T47D (cell line): ENCODE measurements at regions not wholly inside any gene's neighbourhood (a gene's known extent, or its start where the extent isn't known, plus 50 kb on each side); places are given as distances from the start of the nearest gene placed in this dataset.
"Not testable (repeated sequence)": the region's sequence is repeated elsewhere in the genome, so short reads cannot be mapped to it uniquely, and the experiment has no call there.

Source experiments
- DNase-seq, 2 experiments: peaks; one replicate each; pipeline versions ENCODE4 v3.0.0 to v3.0.0-alpha.2; 2011 to 2012; ENCODE audit warnings: low read depth in 1 of 2, low spot score in 1 of 2
- JUND ChIP-seq: IDR thresholded peaks from 2 replicates; pipeline ENCODE4 v1.6.1; 2012; ENCODE audit warnings: low read depth
- in situ Hi-C: cut with HindIII; loops from 2 replicates; pipeline ENCODE4 v1.10.0; 2016; ENCODE audit warnings: low sequenced_read_pairs, low pct_unique_long_range_greater_than_20kb

DNA sequence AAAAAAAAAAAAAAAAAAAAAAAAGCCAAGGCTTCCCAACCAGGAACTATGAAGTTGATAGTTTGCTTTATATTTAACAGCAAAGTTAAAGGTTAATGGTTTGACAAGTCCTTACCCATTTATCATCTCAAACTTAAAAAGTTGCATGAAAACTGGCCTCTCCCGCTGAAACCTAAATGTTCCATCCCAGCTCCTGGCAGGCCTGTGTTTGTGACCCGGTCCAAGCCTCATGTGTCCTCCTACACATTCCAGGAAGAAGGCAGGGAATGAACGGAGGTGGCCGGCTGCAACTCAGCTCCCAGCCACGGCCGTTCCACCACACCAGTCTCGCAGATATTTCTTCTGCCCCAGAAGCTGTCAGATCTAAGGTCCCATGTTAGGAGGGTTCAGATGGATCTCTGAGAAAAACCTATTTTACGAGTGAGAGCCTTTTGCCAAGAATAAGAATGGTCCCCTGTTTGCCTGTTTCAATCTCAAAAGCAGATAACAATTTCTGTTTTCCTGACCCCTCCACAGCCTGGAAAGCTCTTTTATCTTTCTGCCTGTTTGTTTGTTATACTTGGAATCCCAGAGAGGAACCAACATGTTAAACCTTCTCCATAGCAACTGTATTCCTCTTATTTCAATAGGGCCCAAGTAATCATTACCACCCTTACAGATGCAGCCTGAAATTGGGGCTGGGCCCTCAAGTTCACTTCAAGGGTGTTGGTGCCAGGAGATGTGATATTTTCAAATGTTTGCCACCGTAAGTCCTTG is 56.5 kb downstream of the KCTD12 start:
- DNase-seq = no peak
- in situ Hi-C loops = no loop called here
- no peak for TF ChIP-seq JUND

DNA sequence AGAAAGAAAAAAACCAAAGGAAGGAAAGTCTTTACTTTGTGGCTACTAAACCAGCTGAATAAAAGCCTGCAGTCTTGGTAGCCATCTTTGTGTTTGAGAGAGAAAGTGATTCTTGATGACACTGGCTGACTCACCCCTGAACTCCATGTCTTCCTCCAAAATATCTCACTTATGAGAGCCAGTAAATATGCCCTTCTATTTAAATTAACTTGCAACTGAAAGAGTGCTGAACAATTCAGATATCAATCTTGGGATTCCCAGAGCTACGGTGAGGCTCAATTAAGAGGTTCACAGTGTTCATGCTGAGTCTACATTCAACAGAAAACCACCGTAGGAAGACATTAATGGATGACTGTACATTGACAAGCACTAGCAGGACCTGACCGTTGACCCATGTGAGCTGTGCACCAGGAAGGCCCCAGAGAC is 57.9 kb downstream of the KCTD12 start:
- in situ Hi-C loops = no loop called here
- no peak for TF ChIP-seq JUND
- DNase-seq = no peak

DNA sequence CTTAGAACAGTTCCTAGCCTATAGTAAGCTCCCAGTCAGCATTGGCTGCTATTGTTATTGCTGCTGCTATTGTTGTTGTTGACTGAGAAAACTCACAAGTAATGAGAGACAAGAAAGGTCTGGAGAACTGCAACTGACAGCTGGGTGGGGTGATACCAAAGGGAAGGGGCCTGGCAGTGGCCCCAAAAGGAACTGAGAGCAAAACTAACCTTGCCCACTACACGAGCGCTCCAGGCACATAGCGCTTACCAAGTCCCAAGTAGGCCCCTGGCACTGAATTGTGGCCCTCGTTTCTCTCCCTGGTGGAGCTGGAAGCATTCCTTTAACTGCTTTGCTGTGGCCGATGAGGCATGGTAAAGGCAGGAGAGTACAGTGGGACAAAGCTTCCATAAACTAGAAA is 59.7 kb downstream of the KCTD12 start:
- in situ Hi-C loops = no loop called here
- DNase-seq = no peak
- TF ChIP-seq JUND = no peak

DNA sequence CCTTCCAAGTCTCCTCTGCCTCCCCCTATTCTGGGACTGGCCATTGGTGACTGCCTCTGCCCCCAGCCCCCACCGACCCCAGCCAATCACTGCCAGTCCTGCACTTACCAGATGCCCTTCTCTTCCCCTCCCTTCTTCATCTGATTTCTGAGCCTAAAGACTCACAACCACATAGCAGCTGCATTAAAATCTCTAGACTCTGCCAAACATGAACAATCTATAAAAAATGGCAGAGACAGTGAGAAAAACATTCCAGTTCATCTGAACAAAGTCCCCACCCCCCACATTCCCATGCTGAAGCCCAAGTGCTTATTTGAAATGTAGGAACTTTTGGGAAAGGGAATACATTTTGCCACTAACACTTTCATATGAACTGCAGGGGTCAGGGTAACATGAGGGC is 60.8 kb downstream of the KCTD12 start:
- TF ChIP-seq JUND = no peak
- in situ Hi-C loops = no loop called here
- no peak for DNase-seq

DNA sequence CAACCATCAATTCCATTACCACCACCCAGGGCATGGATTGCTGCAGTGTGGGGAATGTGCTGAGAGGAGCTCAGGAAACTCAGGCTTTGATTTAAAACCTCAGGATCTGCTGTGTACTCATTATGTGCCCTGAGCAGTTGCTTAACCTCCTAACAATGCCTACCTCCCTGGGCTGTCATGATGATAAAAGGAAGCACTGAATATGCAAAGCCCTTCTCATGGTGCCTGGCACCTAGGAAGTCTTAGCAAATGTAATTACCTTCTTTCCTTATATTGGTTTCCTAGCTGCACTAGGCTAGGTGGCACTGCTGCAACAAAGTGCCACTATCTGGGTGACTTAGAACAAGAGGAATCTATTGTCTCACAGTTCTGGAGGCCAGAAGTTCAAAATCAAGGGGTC is 62.2 kb downstream of the KCTD12 start:
- no peak for TF ChIP-seq JUND
- no peak for DNase-seq
- in situ Hi-C loops = no loop called here

DNA sequence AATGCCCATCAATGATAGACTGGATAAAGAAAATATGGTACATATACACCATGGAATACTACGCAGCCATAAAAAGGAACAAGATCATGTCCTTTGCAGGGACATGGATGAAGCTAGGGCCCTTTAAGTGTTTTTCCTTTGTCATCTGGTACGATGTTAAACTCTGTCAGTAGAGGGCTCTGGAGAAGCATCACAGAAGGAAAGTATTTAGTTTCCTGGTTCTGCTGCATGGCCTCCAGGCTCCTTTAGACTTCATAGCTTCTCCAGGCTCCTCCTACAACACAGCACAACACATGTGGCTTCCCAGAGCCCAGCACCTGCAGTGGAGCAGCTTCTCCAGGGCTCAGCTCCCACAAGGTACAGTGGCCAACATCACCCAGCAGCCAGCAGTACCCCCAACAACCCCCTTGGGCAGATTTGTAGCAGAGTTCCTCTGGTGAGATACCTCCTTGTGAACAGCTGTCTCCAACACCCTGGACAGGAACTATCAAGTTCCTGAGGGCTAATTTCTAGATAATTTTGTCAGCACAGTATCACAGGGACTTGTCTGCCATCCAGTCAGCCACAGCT is 63.4 kb downstream of the KCTD12 start:
- peak; percentile 11 to 58 for DNase-seq
- no peak for TF ChIP-seq JUND
- in situ Hi-C loops = no loop called here

DNA sequence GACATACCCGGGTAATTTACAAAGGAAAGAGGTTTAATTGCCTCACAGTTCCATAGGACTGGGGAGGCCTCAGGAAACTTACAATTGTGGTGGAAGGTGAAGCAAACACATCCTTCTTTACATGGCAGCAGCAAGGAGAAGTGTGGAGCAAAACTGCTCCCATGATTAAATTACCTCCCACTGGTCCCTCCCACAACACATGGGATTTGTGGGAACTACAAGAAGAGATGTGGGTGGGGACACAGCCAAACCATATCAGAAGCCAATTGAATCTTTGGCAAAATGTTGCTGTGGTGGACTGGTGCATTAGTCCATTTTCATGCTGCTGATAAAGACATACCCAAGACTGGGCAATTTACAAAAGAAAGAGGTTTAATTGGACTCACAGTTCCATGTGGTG is 65.0 kb downstream of the KCTD12 start:
- in situ Hi-C loops, DNase-seq: not testable (repeated sequence)

DNA sequence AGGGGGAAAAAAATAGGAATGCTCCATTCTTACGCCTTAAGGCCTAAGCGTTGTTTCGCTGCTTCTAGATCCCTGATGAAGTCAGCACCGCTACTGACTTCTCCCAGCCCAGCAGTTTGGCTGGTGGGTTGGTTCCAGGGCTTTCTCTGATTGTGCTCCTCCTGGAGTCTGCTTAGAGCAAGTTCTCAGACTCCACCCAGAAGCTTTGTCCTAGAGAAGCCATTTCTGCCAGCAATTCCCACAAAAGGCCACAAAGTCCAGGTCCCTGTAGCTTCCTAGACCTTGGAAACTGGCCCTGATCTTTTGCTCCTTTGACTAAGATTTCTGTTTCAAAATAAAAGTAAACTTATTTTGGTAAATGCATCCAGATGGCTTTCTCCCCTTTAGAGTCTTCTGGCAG is 65.4 kb downstream of the KCTD12 start:
- in situ Hi-C loops = no loop called here
- DNase-seq = no peak
- TF ChIP-seq JUND = no peak

DNA sequence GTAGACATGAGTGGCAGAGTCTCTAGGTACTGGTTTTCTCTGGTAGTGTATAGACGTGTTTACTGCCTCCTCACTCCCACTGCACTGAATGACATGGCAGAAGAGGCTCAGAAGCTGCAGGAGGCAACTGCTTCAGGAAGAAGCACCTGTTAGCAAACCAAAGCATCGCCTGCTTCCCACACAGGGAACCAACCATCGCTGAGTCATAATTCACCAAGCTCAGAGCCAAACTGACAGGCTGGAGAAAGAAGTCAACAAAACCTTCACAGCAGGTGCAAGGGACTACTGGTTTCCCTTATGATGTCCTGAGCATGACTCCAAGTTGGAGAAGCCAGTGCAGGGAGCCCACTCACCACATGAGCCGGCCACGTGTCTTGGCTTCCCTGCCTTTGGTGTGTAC is 69.8 kb downstream of the KCTD12 start:
- no peak for DNase-seq
- in situ Hi-C loops = no loop called here
- TF ChIP-seq JUND = no peak

DNA sequence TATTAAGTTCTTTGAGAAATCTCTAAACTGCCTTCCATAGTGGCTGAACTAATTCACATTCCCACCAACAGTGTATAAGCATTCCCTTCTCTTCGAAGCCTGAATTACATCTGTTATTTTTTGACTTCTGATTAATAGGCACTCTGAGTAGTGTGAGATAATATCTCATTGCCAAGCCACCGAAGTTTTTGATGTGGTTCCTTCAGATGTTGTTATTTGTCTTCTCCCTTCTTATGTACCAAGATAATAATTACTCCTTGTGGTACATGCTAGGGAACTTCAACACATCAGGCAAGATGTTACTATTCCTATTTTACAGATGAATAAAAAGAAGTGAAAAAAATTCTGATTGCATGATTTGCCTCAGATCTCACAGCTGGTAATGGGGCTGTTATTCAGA is 70.9 kb downstream of the KCTD12 start:
- no peak for DNase-seq
- in situ Hi-C loops = no loop called here
- TF ChIP-seq JUND = no peak

DNA sequence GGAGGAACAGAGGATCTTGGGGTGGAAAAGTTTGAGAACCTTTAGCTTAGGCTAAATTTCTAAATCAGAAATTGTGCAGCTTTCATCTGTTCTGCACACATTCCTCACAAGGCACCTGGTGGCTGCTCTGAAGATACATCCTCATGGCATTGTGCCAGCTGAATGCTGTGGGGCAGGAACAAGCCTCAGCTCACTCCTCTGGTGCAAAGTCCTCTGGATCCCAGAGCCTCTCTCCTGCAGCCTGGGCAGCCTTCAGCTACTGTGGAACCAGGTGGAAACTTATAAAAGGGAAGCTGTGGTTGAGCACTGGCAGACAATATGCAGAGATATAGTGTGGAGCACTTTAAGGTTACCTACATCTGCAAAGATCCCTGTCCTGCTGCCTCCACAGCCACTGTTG is 72.3 kb downstream of the KCTD12 start:
- in situ Hi-C loops = no loop called here
- peak in 1 of 2 experiments; percentile 45 for DNase-seq
- no peak for TF ChIP-seq JUND

DNA sequence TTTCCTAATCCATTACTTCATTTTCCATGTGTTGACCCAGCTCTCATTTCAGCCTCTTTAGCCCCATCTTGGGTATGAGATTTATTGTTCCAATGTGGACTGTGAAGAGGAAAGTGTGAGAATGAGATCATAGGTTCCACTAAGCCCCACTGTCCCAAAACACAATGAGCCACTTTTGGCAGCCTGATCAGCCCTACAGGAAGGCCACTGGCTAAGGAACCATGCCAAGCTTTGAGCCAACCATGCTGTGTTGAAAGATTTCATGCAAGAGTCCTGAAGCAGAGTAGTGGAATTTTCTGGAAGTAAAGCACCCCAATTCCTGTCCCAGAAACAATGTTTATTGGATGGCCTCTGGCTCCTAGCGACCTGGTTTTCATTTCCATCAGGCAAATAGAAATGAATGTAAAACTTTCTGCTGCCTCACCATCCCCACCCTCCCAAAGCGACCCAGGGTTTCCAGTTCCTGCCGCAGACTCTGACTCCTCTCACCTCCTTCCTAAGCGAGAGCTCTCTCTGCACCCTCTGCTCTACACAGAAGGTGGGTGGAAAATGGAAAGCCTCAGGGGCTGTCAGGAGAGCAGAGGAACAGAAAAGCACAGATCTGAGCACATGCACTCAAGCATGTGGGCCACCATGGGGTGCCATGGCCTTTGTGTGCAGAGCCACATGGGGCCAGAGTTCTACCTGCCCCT is 73.1 kb downstream of the KCTD12 start:
- no peak for TF ChIP-seq JUND
- in situ Hi-C loops = no loop called here
- no peak for DNase-seq

DNA sequence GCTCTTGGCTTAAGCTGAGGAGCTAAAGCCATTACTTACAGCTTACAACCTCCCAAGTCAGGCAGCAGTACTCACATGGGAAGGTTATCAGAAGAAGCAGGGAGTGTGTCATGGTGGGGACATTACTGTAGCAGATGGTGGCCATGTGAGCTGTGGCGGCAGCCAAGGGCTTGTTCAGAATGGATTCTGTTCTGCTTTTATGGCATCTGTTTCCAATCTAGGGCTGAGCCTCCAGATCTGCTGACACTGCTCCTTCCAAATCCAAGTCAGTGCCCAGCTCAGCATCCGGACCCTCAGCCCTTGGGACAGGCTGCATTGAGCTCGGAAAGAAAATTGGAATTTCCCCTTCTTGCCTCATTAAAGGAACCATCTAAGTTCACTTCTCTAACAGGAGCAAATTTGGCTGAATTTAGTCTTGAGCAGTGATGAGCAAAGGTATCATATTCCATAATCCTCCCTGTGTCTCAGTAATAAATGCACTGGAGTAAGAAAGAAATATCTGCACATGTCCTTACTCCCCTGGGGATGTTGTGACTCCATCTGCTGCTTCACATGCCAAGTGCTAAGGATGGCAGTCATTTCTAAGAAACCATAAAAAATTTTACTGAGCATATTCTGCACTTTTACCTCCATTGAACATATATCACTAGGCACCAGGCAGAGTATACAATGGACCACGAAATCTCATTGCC is 73.9 kb downstream of the KCTD12 start:
- no peak for DNase-seq
- TF ChIP-seq JUND = no peak
- in situ Hi-C loops = no loop called here
